BLaER1 (cell line): ENCODE measurements at regions not wholly inside any gene's neighbourhood (a gene's known extent, or its start where the extent isn't known, plus 50 kb on each side); places are given as distances from the start of the nearest gene placed in this dataset.
"Not testable (repeated sequence)": the region's sequence is repeated elsewhere in the genome, so short reads cannot be mapped to it uniquely, and the experiment has no call there.

Experiments used
- H3K27ac ChIP-seq: shearing (Covaris generic); formaldehyde crosslinking; 2 replicates; pipeline ENCODE4 v1.8.1; 2022
- H3K27me3 ChIP-seq: shearing (Covaris generic); formaldehyde crosslinking; 2 replicates; pipeline ENCODE4 v1.8.1; 2022
- H3K36me3 ChIP-seq: shearing (Covaris generic); formaldehyde crosslinking; 2 replicates; pipeline ENCODE4 v1.8.1; 2022
- H3K4me1 ChIP-seq: shearing (Covaris generic); formaldehyde crosslinking; 2 replicates; pipeline ENCODE4 v1.8.1; 2022
- H3K4me2 ChIP-seq: shearing (Covaris generic); formaldehyde crosslinking; 2 replicates; pipeline ENCODE4 v1.8.1; 2022
- H3K4me3 ChIP-seq: shearing (Covaris generic); formaldehyde crosslinking; 2 replicates; pipeline ENCODE4 v1.8.1; 2022
- H3K9ac ChIP-seq: shearing (Covaris generic); formaldehyde crosslinking; 2 replicates; pipeline ENCODE4 v1.8.1; 2022
- H3K9me3 ChIP-seq: shearing (Covaris generic); formaldehyde crosslinking; 2 replicates; pipeline ENCODE4 v1.8.1; 2022
- H4K20me1 ChIP-seq: shearing (Covaris generic); formaldehyde crosslinking; 2 replicates; pipeline ENCODE4 v1.8.1; 2022
- Cebpa-rat ChIP-seq: shearing (Covaris generic); IDR thresholded peaks from 2 replicates; pipeline ENCODE4 v1.8.1; 2022

DNA sequence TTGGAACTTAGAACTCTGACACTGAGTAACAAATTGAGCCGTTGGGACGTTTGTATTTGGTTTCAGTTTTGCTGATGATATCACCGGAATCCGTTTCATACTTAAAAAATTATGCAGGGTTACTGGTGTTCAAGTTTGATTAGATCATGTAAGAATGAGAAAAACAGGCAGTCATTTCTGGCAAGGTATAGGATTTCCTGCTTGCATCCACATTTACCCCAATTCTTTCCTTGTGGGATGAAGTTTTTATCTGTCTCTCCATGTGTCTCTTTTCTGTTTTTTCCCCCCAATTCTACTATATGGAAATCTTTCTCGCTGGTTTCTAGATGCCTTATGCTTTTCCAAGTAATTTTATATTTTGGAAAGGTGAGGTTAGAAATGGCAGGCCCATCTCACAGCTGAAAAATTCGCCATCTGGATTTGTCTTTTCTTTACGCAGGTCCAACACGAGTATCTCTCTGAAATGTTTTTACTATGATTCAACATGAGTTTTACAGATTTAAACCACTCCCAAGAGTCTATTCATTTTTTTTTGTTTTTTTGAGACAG is 197.9 kb downstream of the SHOX start:
- Histone ChIP-seq H3K27me3 (no peaks in the 10 kb centered on the region), H3K4me2 (no peak overlapping the region), H3K36me3 (no peaks in the 10 kb centered on the region), H3K9ac (no peak overlapping the region), H3K4me1 (no peaks in the 10 kb centered on the region), H3K27ac (no peak overlapping the region), H3K4me3 (no peak overlapping the region), H4K20me1 (no peaks in the 10 kb centered on the region), H3K9me3 (no peaks in the 10 kb centered on the region)
- TF ChIP-seq Cebpa-rat, result no peak

DNA sequence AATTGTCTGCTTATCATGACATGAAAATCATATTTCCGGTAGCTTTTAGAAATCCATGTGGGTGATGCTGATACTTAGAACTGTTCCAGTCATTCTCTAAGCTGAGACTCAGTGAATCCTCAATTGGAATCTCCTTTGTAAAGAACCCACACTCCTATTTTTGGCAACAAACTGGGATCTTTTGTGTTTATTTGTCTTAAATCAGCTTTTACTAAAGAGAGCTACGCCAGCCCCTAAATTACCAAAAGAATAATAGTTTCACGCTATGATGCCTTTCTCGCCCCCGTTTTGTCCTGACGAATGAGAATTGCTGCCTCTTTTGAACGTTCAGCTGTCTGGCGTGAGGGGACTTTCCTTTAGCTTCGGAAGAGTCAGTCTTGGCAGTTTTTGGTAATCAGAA is 195.9 kb downstream of the SHOX start:
- Histone ChIP-seq H3K36me3 (no peaks in the 10 kb centered on the region), H3K9ac (no peak overlapping the region), H4K20me1 (no peaks in the 10 kb centered on the region), H3K27ac (no peak overlapping the region), H3K27me3 (no peaks in the 10 kb centered on the region), H3K9me3 (no peaks in the 10 kb centered on the region), H3K4me3 (no peak overlapping the region), H3K4me2 (no peak overlapping the region), H3K4me1 (no peaks in the 10 kb centered on the region)
- TF ChIP-seq Cebpa-rat, result no peak

DNA sequence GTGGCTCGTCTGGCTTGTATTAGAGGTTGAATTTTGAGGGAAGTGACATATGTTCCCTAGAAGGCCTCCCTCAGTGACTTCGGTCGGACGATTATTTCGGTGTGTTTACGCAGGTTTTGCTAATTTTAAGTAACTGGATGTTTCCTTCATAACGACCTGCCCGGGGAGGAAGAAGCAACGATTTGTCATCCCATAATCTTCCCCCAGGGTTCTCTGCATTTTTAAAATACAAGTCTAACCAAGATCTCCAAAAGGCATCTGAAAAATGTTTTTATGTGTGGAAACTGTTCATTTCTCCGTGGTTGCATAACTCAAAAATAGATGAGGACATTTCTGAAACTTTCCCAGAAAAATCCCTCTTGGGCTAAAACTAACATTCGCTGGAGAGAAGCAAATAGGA is 195.4 kb downstream of the SHOX start:
- no peak overlapping the region for H3K4me2 ChIP-seq
- TF ChIP-seq Cebpa-rat, result no peak
- H3K36me3 ChIP-seq, result no peaks in the 10 kb centered on the region
- H3K9ac ChIP-seq, result no peak overlapping the region
- no peak overlapping the region for H3K27ac ChIP-seq
- no peak overlapping the region for H3K4me3 ChIP-seq
- no peaks in the 10 kb centered on the region for H3K27me3 ChIP-seq
- no peaks in the 10 kb centered on the region for H3K9me3 ChIP-seq
- H3K4me1 ChIP-seq, result no peaks in the 10 kb centered on the region
- no peaks in the 10 kb centered on the region for H4K20me1 ChIP-seq

DNA sequence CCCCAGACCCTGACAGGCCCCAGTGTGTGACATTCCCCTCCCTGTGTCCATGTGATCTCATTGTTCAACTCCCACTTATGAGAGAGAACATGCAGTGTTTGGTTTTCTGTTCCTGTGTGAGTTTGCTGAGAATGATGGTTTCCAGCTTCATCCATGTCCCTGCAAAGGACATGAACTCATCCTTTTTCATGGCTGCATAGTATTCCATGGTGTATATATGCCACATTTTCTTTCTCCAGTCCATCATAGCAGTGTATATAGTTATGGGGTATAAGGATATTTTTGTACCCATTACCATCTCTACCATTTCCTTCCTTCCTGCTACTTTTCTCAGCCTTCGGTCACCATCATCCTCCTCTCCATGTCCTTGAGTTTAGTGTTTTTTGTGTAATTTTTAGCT is 192.5 kb downstream of the SHOX start:
- H4K20me1 ChIP-seq, H3K27me3 ChIP-seq, H3K36me3 ChIP-seq, H3K27ac ChIP-seq, H3K4me1 ChIP-seq, H3K9me3 ChIP-seq, H3K4me3 ChIP-seq, H3K4me2 ChIP-seq, H3K9ac ChIP-seq: not testable (repeated sequence)

DNA sequence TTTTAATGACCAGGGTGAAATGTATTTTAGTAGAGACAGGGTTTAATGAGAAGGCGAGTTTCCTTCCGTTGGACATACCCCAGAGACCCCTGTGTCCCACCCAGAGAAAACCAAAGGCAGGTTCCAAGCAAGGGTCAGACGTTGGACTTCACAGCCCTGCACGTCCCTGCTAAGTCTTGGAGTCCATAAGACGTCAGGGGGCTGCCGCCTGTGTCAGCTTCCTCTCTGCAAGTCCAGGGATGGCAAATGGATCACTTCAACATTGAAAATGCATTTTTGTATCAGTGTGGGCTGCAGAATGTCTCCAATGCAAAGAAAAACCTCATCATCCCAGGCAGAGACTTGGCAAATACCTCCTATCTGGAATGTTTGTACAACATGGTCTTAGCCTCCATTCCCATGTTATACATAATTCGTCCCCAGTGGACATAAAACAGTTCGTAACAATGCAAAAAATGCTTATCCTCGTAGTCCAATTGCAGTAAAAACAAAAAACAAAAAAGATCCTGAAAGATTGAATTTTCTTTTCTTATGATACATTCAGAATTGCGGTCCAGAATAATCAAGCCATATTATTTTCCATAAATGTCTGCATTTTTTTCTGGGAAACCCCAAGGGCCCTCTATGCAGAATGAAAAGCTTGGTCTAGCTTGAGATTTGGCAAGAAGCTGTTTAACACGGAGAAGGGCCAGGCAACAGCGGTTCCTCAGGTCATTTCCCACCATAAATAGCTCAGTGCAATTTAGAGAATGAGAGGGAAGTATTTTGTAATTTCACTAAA is 190.9 kb downstream of the SHOX start:
- Histone ChIP-seq H3K27me3 (no peaks in the 10 kb centered on the region), H3K9me3 (0 out of 2 replicates have a peak, but pooled peaks cover 7% of the 10 kb centered on the region), H3K36me3 (no peaks in the 10 kb centered on the region), H3K27ac (no peak overlapping the region), H3K4me3 (no peak overlapping the region), H4K20me1 (no peaks in the 10 kb centered on the region), H3K9ac (no peak overlapping the region), H3K4me1 (no peaks in the 10 kb centered on the region), H3K4me2 (no peak overlapping the region)
- no peak for TF ChIP-seq Cebpa-rat

DNA sequence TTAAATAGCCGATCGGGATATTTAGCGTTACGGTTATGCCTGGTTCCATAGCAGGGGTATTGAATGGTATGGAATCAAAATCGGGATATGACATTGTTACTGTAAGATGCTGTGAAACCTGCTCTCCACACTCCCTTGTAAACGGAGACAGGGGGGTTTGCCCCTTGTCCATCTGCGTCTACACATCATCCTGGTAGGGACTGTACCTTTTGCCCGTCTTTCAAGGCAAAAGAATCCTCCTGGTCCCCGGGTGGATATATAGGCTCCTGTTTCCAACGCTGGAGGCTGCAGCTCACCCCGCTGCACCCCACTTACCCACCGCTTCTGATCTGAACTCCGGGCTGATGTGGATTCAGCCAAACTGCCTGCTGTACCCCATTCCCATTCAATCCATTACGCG is 189.1 kb downstream of the SHOX start:
- Histone ChIP-seq H3K9ac (no peak overlapping the region), H3K36me3 (no peaks in the 10 kb centered on the region), H3K27ac (no peak overlapping the region), H3K27me3 (no peaks in the 10 kb centered on the region), H3K4me1 (no peaks in the 10 kb centered on the region), H3K4me3 (no peak overlapping the region), H3K9me3 (0 out of 2 replicates have a peak, but pooled peaks cover 10% of the 10 kb centered on the region), H4K20me1 (no peaks in the 10 kb centered on the region), H3K4me2 (no peak overlapping the region)
- no peak for TF ChIP-seq Cebpa-rat

DNA sequence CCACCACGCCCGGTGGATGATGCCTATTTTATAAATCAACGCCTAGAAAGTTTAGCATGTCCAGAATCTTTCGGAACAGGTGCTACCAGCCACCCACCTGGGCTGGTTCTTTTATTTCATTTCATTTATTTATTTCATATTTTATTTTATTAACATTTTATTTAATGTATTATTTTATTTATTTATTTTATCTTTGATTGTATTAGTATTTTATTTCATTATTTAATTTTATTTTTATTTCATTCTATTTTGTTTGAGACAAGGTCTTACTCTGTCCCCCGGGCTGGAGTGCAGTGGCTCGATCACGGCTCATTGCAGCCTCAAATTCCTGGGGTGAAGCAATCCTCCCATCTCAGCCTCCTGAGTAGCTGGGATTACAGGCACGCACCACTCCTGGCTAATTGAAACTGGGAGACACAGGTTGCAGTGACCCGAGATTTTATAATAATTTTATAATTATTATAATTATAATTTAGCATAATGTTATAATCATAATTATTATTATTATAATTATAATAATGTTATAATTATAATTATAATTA is 187.2 kb downstream of the SHOX start:
- TF ChIP-seq Cebpa-rat, result no peak
- H3K9ac ChIP-seq, result no peak overlapping the region
- no peak overlapping the region for H3K27ac ChIP-seq
- no peaks in the 10 kb centered on the region for H4K20me1 ChIP-seq
- H3K4me2 ChIP-seq, result no peak overlapping the region
- H3K4me3 ChIP-seq, result no peak overlapping the region
- H3K4me1 ChIP-seq, result no peaks in the 10 kb centered on the region
- no peaks in the 10 kb centered on the region for H3K27me3 ChIP-seq
- 0 out of 2 replicates have a peak, but pooled peaks cover 10% of the 10 kb centered on the region for H3K9me3 ChIP-seq
- H3K36me3 ChIP-seq, result no peaks in the 10 kb centered on the region

DNA sequence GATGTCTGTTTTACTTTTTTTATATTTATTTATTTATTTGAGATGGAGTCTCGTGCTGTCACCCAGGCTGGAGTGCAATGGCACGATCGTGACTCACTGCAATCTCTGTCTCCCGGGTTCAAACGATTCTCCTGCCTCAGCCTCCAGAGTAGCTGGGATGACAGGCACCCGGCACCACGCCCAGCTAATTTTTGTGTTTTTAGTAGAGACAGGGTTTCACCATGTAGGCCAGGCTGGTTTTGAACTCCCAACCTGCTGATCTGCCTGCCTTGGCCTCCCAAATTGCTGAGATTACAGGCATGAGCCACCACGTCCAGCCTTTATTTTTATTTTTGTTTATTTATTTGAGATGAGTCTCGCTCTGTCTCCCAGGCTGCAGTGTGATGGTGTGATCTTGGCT is 186.6 kb downstream of the SHOX start:
- not testable (repeated sequence) for H3K4me1 ChIP-seq, H3K9ac ChIP-seq, H3K27me3 ChIP-seq, H3K36me3 ChIP-seq, H3K4me3 ChIP-seq, H3K4me2 ChIP-seq, H3K27ac ChIP-seq, H4K20me1 ChIP-seq
- 0 out of 2 replicates have a peak, but pooled peaks cover 10% of the 10 kb centered on the region for H3K9me3 ChIP-seq

DNA sequence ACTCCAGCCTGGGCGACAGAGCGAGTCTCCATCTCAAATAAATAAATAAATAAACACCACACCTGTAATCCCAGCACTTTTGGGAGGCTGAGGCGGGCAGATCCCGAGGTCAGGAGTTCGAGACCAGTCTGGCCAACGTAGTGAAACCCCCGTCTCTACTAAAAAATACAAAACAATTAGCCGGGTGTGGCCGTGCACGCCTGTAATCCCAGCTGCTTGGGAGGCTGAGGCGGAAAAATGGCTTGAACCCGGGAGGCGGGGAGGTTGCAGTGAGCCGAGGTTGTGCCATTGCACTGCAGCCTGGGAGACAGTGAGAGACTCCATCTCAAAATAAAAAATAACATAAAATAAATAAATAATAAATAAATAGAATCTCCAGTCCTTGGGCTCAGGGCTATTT is 185.8 kb downstream of the SHOX start:
- 0 out of 2 replicates have a peak, but pooled peaks cover 10% of the 10 kb centered on the region for H3K9me3 ChIP-seq
- no peaks in the 10 kb centered on the region for H3K27me3 ChIP-seq
- no peak overlapping the region for H3K27ac ChIP-seq
- H3K36me3 ChIP-seq, result no peaks in the 10 kb centered on the region
- no peak for TF ChIP-seq Cebpa-rat
- no peak overlapping the region for H3K4me2 ChIP-seq
- no peak overlapping the region for H3K4me3 ChIP-seq
- no peak overlapping the region for H3K9ac ChIP-seq
- H4K20me1 ChIP-seq, result no peaks in the 10 kb centered on the region
- no peaks in the 10 kb centered on the region for H3K4me1 ChIP-seq

DNA sequence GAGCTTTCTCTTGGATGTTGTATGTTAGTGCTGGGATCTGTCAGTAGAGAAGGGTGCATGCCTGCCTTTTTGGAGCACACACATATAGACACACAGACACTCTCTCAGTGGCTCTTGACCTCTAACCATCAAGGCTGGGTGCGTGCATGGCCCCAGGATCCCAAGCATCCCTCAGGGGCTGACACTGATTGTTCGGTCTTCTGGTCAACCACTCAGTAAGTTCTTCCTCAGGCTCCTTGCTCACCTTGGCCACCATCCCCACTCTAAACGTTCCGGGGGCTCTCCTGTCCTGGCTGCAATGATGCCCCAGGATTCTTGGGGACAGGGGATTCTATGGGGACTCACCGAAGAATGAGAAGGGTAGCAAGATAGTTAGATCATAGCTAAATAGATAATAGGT is 179.6 kb downstream of the SHOX start:
- Histone ChIP-seq H3K4me2 (no peak overlapping the region), H3K9me3 (no peaks in the 10 kb centered on the region), H4K20me1 (no peaks in the 10 kb centered on the region), H3K36me3 (no peaks in the 10 kb centered on the region), H3K27me3 (no peaks in the 10 kb centered on the region), H3K4me1 (peaks cover 7% of the 10 kb centered on the region; the same call in 1 of the 2 replicates), H3K4me3 (no peak overlapping the region), H3K27ac (no peak overlapping the region), H3K9ac (no peak overlapping the region)
- no peak for TF ChIP-seq Cebpa-rat
